Nephron progenitor cell (in vitro differentiated cells): ENCODE measurements at regions not wholly inside any gene's neighbourhood (a gene's known extent, or its start where the extent isn't known, plus 50 kb on each side); places are given as distances from the start of the nearest gene placed in this dataset.
"Not testable (repeated sequence)": the region's sequence is repeated elsewhere in the genome, so short reads cannot be mapped to it uniquely, and the experiment has no call there.

Experiments used
- DNase-seq: peaks from one replicate; pipeline ENCODE4 v3.0.0; 2021
- H3K27ac Mint-ChIP-seq: 2 replicates; pipeline ENCODE4 v1.8.0; 2021; ENCODE audit warnings: mild to moderate bottlenecking, moderate library complexity, mixed read lengths
- H3K27me3 Mint-ChIP-seq: 2 replicates; pipeline ENCODE4 v1.8.0; 2021; ENCODE audit warnings: mild to moderate bottlenecking, low read depth, mixed read lengths; ENCODE audit not compliant: poor library complexity
- H3K36me3 Mint-ChIP-seq: 2 replicates; pipeline ENCODE4 v1.8.0; 2021; ENCODE audit warnings: low read depth, mixed read lengths
- H3K4me1 Mint-ChIP-seq: 2 replicates; pipeline ENCODE4 v1.8.0; 2021; ENCODE audit warnings: mixed read lengths
- H3K4me3 Mint-ChIP-seq: 2 replicates; pipeline ENCODE4 v1.8.0; 2021; ENCODE audit warnings: mild to moderate bottlenecking, moderate library complexity, mixed read lengths
- H3K9me3 Mint-ChIP-seq: 2 replicates; pipeline ENCODE4 v1.8.0; 2021; ENCODE audit warnings: mild to moderate bottlenecking, moderate library complexity, mixed read lengths
- TF ChIP-seq, protein P1 (sequence below): fragments of 200-600 bp; sonication (generic); IDR thresholded peaks from 2 replicates; pipeline ENCODE4 v1.5.0; 2021; ENCODE audit warnings: antibody characterized with exemption

- TF ChIP-seq, protein P1, sequence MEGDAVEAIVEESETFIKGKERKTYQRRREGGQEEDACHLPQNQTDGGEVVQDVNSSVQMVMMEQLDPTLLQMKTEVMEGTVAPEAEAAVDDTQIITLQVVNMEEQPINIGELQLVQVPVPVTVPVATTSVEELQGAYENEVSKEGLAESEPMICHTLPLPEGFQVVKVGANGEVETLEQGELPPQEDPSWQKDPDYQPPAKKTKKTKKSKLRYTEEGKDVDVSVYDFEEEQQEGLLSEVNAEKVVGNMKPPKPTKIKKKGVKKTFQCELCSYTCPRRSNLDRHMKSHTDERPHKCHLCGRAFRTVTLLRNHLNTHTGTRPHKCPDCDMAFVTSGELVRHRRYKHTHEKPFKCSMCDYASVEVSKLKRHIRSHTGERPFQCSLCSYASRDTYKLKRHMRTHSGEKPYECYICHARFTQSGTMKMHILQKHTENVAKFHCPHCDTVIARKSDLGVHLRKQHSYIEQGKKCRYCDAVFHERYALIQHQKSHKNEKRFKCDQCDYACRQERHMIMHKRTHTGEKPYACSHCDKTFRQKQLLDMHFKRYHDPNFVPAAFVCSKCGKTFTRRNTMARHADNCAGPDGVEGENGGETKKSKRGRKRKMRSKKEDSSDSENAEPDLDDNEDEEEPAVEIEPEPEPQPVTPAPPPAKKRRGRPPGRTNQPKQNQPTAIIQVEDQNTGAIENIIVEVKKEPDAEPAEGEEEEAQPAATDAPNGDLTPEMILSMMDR: no peak
- no peaks in the 10 kb centered on the region for H3K9me3 Mint-ChIP-seq
- no peaks in the 10 kb centered on the region for H3K36me3 Mint-ChIP-seq
- DNase-seq: no peak
- no peak overlapping the region for H3K27ac Mint-ChIP-seq
- H3K4me3 Mint-ChIP-seq: no peak overlapping the region
- H3K27me3 Mint-ChIP-seq: no peaks in the 10 kb centered on the region
- H3K4me1 Mint-ChIP-seq: no peaks in the 10 kb centered on the region
Observed at GRCh38 chr7:125085084-125085483, 155.5 kb upstream of the POT1 start.

- Mint-ChIP-seq H3K27me3 (no peaks in the 10 kb centered on the region), H3K4me1 (no peaks in the 10 kb centered on the region), H3K36me3 (no peaks in the 10 kb centered on the region), H3K4me3 (no peak overlapping the region), H3K27ac (no peak overlapping the region), H3K9me3 (no peaks in the 10 kb centered on the region)
- TF ChIP-seq, protein P1: no peak
- DNase-seq: no peak
Observed at GRCh38 chr7:125084196-125084595, 154.6 kb upstream of the POT1 start.

GRCh38 chr7:125074141-125074540 lies 144.5 kb upstream of the POT1 start:
- H3K4me1 Mint-ChIP-seq: no peaks in the 10 kb centered on the region
- no peak overlapping the region for H3K4me3 Mint-ChIP-seq
- no peaks in the 10 kb centered on the region for H3K36me3 Mint-ChIP-seq
- no peak for DNase-seq
- TF ChIP-seq, protein P1: no peak
- no peaks in the 10 kb centered on the region for H3K27me3 Mint-ChIP-seq
- H3K27ac Mint-ChIP-seq: no peak overlapping the region
- H3K9me3 Mint-ChIP-seq: no peaks in the 10 kb centered on the region

GRCh38 chr7:125065546-125065945 lies 135.9 kb upstream of the POT1 start:
- no peaks in the 10 kb centered on the region for H3K36me3 Mint-ChIP-seq
- H3K9me3 Mint-ChIP-seq: peaks cover 6% of the 10 kb centered on the region
- no peak overlapping the region for H3K4me3 Mint-ChIP-seq
- DNase-seq: no peak
- H3K27ac Mint-ChIP-seq: no peak overlapping the region
- peaks cover 4% of the 10 kb centered on the region for H3K27me3 Mint-ChIP-seq
- H3K4me1 Mint-ChIP-seq: no peaks in the 10 kb centered on the region
- TF ChIP-seq, protein P1: no peak

GRCh38 chr7:125065001-125065400 lies 135.4 kb upstream of the POT1 start:
- H3K36me3 Mint-ChIP-seq: no peaks in the 10 kb centered on the region
- peaks cover 6% of the 10 kb centered on the region for H3K9me3 Mint-ChIP-seq
- H3K27me3 Mint-ChIP-seq: peaks cover 4% of the 10 kb centered on the region
- no peak overlapping the region for H3K27ac Mint-ChIP-seq
- H3K4me1 Mint-ChIP-seq: no peaks in the 10 kb centered on the region
- no peak overlapping the region for H3K4me3 Mint-ChIP-seq
- no peak for DNase-seq
- TF ChIP-seq, protein P1: no peak

GRCh38 chr7:125061776-125062397 lies 132.3 kb upstream of the POT1 start:
- no peak overlapping the region for H3K4me3 Mint-ChIP-seq
- no peak overlapping the region for H3K27ac Mint-ChIP-seq
- no peaks in the 10 kb centered on the region for H3K27me3 Mint-ChIP-seq
- H3K36me3 Mint-ChIP-seq: no peaks in the 10 kb centered on the region
- no peaks in the 10 kb centered on the region for H3K4me1 Mint-ChIP-seq
- H3K9me3 Mint-ChIP-seq: no peaks in the 10 kb centered on the region
- TF ChIP-seq, protein P1: no peak
- DNase-seq: no peak

DNA sequence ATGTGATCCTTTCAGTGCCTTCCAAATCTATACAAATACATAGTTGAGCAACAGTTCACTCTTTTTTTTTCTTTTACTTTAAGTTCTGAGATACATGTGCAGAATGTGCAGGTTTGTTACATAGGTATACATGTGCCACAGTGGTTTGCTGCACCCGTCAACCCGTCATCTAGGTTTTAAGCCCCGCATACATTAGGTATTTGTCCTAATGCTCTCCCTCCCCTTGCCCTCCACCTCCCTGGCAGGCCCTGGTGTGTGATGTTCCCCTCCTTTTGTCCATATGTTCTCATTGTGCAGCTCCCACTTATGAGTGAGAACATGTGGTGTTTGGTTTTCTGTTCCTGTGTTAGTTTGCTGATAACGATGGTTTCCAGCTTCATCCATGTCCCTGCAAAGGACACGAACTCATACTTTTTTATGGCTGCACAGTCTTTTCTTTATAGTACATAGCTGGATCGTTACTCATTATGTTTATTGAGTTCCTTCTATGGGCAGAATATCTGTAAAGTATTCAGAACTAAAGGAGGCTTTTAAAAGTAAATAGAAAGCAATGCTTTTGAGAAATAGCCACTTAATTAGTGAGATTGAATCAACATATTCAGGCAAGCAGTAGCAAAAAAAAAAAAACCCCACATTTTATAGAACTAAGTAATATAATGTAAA lies 131.6 kb upstream of the POT1 start:
- H3K36me3 Mint-ChIP-seq, DNase-seq, H3K9me3 Mint-ChIP-seq, H3K4me3 Mint-ChIP-seq, H3K27me3 Mint-ChIP-seq, H3K4me1 Mint-ChIP-seq: not testable (repeated sequence)
- H3K27ac Mint-ChIP-seq: peak overlapping the region; percentile 13
